NCI-H2029 (cell line): ENCODE measurements at regions not wholly inside any gene's neighbourhood (a gene's known extent, or its start where the extent isn't known, plus 50 kb on each side); places are given as distances from the start of the nearest gene placed in this dataset.

Source experiments
- DNase-seq: peaks from one replicate; lab custom pipeline; 2025; lab: John Stamatoyannopoulos, UW

DNA sequence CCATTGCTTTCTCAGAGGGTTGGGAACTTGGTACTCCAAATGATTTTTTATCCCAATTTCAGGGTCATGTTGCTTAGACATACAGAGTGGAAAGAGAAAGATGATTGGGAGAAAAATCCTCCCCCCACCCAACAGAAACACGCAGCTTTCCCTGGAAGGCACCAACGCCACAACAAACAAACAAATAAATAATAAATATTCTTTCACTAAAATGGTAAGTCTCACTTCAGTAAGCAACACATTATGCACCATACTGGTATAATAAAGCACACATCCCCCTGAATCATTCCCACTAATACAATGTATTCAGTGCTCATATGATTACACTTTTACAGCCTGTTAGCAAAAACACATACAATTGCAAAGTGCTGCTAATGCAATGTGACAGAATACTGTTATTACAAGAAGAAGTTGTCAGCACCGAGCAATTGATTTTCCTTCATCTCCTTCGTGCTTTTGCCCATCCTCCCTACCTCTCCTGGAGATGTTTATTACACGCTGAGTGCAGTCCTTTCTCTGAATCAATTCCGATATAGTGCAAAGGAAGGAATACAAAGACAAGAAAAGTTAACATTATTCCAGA is 359.9 kb downstream of the TXNL1 start:
- DNase-seq, result no peak

DNA sequence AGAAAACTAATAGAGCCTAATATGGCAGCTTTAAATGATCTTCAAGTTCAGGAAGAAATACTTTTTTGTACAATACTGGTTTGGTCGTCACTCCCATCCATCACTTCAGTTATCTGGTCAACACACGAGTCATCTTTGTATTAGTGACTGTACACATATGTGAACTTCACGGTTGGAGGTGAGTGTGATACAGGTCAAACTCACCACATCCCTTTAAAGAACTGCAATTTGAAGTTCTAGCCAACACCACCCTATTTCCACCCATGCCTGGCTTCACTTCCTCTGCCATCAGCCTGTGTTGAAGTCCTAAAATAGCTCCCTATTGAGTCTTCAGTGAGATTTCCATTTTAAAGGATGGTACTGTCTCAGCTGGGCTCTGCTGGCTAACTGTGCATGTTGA is 361.9 kb downstream of the TXNL1 start:
- DNase-seq, result no peak

- DNase-seq, result no peak
Measured at GRCh38 chr18:56273541-56274219, 364.7 kb downstream of the TXNL1 start.

DNA sequence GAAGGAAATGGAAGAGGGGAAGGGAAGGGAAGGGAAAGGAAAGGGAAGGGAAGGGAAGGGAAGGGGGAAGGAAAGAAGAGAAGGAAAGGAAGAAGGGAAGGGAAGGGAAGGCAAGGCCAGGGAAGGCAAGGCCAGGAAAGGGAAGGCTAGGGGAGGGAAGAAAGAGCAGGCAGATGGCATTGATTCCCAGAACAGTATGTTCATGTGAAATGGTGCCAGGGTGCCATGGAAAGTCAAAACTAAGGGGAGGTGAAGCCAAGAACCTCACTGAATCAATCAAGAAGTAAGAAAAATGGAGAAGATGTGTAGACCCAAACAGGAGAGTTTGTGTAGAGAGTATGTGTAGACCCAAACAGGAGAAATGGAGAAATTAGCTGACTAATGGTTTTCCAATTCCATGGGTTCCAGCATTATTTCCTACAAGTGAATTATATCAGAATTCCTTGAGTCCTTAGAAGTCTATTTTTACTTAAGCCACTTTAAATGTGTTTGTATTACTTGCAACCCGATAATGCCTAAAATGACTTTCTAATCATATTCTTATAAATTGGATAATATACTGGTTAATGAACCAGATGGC is 367.6 kb downstream of the TXNL1 start:
- no peak for DNase-seq

- no peak for DNase-seq
Measured at GRCh38 chr18:56269958-56270357, 368.4 kb downstream of the TXNL1 start.

DNA sequence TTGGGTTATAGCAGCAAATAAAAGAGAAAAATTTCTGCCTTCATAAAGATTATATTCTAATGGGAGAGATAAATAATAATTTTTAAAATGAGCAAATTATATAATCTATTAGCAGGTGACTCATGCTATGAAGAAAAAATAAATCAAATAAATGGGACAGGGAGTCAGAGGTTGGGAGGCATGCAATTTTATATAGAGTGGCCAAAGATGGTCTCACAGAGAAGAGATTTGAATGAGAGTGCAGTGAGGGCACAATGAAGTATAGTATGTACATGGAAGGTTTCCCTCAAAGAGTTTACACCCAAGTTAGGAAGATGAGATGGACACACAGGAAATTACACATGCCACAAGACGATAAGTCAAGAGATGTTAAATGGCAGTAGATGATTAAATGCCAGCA is 369.4 kb downstream of the TXNL1 start:
- DNase-seq, result no peak

DNA sequence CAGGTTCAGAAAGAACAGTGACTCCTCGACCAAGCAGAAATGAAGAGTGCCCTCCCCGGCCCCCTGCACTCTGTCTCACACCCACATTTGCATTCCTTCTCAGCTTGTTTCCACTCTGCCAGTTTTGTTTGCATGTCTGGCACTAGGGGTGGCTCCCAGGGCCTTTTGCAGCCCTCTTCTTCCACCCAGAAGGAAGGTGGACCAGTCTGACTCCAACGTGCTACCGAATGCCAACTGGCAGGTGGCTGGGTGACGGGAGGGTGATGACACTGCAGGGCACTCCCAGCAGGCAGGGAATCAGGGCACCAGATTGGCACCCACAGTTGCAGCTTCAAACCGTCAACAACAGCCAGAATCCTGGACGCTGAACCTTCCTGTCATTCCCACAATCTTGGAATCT is 371.1 kb downstream of the TXNL1 start:
- no peak for DNase-seq

DNA sequence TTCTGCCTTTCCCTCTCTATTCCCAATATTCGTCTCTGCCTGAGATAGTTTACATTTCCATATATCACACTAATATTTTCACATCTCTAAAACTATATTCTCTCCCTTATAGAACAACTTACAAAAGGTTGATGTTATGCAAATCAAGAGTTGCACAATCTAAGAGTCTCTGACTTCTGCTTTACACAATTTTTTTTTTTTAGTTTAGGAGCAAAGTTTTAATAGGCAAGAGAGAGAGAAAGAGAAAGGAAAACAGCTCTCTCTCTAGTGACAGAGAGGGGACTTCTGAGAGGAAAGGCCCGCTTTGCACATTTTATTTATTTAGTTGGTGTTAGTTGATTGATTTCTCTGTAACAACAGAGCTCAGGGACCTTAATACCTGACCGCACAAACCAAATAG is 380.2 kb downstream of the TXNL1 start:
- DNase-seq, result no peak

- no peak for DNase-seq
Measured at GRCh38 chr18:56257205-56257604, 381.2 kb downstream of the TXNL1 start.

DNA sequence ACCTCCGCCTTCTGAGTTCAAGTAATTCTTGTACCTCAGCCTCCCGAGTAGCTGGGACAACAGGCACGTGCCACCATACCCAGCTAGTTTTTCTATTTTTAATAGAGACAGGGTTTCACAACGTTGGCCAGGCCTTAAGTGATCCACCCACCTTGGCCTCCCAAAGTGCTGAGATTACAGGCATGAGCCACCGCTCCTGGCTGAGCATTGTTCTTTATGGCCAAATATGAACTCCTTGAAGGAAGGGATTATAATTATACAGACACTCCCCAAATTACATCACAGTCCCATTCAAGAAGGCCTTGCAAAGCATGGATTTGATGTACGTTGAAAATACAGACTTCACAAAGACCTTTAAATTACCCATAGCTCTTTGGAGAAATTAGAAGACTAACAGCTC is 381.7 kb downstream of the TXNL1 start:
- DNase-seq, result no peak

GRCh38 chr18:56255381-56255780 is 383.0 kb downstream of the TXNL1 start:
- no peak for DNase-seq

DNA sequence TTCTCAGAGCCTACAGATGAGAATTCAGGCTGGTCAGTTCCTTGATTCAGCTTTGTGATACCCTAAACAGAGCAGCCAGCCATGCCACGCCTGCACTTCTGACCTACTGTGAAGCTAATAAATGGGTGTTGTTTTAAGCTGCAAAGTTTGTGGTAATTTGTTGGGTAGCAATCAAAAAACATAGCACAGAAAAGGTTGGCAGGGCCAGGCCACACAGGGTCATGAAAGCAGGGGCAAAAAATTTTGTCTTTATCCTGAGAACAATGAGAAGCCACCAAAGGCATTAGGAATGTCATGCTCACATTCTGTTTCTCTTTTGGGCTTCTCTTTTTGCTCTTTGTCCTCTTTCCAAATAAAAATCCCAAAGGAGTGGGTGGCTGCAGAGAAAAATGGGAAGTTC is 385.9 kb downstream of the TXNL1 start:
- DNase-seq, result no peak

DNA sequence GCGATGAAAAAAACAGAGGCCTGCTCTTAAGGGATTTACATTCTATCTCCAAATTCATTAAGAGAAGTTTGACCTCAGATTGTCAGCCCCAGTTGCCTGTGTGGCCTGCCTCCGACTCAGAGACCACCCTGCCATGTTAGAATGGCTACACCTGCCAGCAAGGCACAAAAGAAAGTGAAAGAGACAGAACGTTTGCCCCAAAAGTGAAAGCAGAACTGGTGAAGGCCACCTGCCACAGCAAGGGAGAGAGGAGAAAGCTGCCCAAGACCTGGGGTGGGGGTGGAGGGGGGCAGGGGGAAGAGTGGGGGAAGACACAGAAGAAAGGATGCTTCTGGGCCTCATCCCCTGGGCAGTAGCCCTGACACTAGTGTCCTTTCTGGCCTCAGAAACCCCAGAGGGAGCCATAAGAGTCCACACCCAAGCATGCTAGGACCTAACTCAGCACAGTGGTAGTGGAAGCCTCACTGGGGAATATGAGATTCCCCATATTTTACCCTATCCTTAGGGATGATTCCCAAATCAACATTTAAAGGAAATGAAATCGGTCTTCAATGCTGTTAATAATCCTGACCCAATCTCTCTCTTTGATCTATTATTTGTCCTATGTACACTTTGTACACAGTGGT is 389.7 kb downstream of the TXNL1 start:
- no peak for DNase-seq

GRCh38 chr18:56246916-56247315 is 391.5 kb downstream of the TXNL1 start:
- DNase-seq, result no peak

- no peak for DNase-seq
Measured at GRCh38 chr18:56245866-56246580, 392.4 kb downstream of the TXNL1 start.

- DNase-seq, result no peak
Measured at GRCh38 chr18:56240405-56240804, 398.0 kb downstream of the TXNL1 start.

DNA sequence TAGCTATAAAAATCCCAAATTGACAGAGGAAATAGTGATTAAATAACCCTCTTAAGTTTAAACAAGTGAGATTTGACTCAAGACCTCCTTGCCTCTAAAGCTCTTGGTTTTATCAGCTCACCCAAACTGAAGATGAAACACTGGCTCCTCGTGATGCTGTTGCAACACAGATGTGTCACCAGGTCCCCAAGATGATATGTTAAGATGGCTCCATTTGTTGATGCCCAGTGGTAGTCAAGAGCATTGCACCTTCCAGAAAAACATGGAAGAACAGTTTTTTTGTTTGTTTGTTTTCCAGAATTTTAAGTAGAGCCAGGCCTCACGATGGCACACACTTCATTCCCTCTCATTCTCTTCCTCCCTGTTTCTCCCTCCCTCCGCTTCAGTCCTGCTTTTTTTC is 399.8 kb downstream of the TXNL1 start:
- no peak for DNase-seq

- DNase-seq, result no peak
Measured at GRCh38 chr18:56235481-56236013, 402.8 kb downstream of the TXNL1 start.

GRCh38 chr18:56235071-56235470 is 403.3 kb downstream of the TXNL1 start:
- no peak for DNase-seq

- DNase-seq, result no peak
Measured at GRCh38 chr18:56233595-56233994, 404.8 kb downstream of the TXNL1 start.

GRCh38 chr18:56226025-56226424 is 412.4 kb downstream of the TXNL1 start:
- no peak for DNase-seq
